RWPE2 (cell line): ENCODE measurements at regions not wholly inside any gene's neighbourhood (a gene's known extent, or its start where the extent isn't known, plus 50 kb on each side); places are given as distances from the start of the nearest gene placed in this dataset.

Experiments used
- ATAC-seq: fragments of 200-7000 bp; cut with Tn5 transposase; 3 replicates; pipeline ENCODE4 v1.9.1; 2021; ENCODE audit warnings: low read depth
- DNase-seq: peaks from one replicate; pipeline ENCODE4 v3.0.0-alpha.2; 2020; ENCODE audit warnings: low spot score
- H3K27ac ChIP-seq: fragments of 450-650 bp; 2 replicates; pipeline ENCODE4 v1.5.1; 2017; ENCODE audit warnings: mild to moderate bottlenecking; ENCODE audit not compliant: poor library complexity, severe bottlenecking
- H3K27me3 ChIP-seq: fragments of 250-450 bp; sonication (Bioruptor Pico); 2 replicates; pipeline ENCODE4 v1.5.1; 2021; ENCODE audit warnings: mild to moderate bottlenecking, moderate library complexity; ENCODE audit not compliant: insufficient read depth, poor library complexity, severe bottlenecking
- H3K36me3 ChIP-seq: fragments of 250-450 bp; sonication (Bioruptor Pico); 2 replicates; pipeline ENCODE4 v1.5.1; 2020; ENCODE audit warnings: low read depth, mild to moderate bottlenecking, moderate library complexity
- H3K4me1 ChIP-seq: fragments of 250-450 bp; sonication (Bioruptor Pico); 2 replicates; pipeline ENCODE4 v1.5.1; 2021; ENCODE audit warnings: mild to moderate bottlenecking, moderate library complexity; ENCODE audit not compliant: insufficient read depth, poor library complexity, severe bottlenecking
- H3K4me3 ChIP-seq: fragments of 250-450 bp; sonication (Bioruptor Pico); 2 replicates; pipeline ENCODE4 v1.5.1; 2021; ENCODE audit warnings: mild to moderate bottlenecking, moderate library complexity; ENCODE audit not compliant: severe bottlenecking
- H3K9me3 ChIP-seq: fragments of 250-450 bp; sonication (Bioruptor Pico); 2 replicates; pipeline ENCODE4 v1.5.1; 2021; ENCODE audit warnings: mild to moderate bottlenecking, moderate library complexity; ENCODE audit not compliant: severe bottlenecking
- CTCF ChIP-seq: fragments of 450-650 bp; IDR thresholded peaks from one replicate; pipeline ENCODE4 v1.5.1; 2017; ENCODE audit warnings: mild to moderate bottlenecking, moderate library complexity; ENCODE audit not compliant: poor library complexity, severe bottlenecking

DNA sequence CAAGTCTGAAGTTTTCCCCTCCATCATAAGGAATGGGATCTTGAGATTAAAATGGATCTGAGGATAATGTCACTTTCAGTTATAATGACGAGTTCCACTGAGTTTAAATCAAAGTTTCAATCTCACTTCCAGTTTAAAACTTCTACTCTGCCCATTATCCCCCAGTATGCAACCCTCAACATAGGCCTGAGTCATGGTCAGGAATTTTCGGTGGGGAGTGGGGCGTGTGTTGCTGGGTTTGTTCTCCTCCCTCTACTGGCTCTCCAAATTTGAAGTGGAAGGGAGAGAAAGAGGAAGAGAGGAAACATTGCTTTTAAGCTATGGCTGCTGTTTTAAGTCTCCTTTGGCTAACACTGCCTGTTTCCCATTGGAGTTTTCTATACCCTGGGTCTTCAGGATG, 152.9 kb downstream of the TM2D1 start:
- no peaks in the 10 kb centered on the region for H3K9me3 ChIP-seq
- H3K27me3 ChIP-seq = no peaks in the 10 kb centered on the region
- H3K27ac ChIP-seq = no peak overlapping the region
- no peak overlapping the region for H3K4me3 ChIP-seq
- no peaks in the 10 kb centered on the region for H3K36me3 ChIP-seq
- no peaks in the 10 kb centered on the region for H3K4me1 ChIP-seq
- ATAC-seq = peak; percentile 23; the same call in 1 of the 3 replicates
- no peak for TF ChIP-seq CTCF
- DNase-seq = no peak

GRCh38 chr1:61570191-61570590, 154.8 kb downstream of the TM2D1 start:
- peaks cover 4% of the 10 kb centered on the region for H3K9me3 ChIP-seq
- no peaks in the 10 kb centered on the region for H3K36me3 ChIP-seq
- no peak for TF ChIP-seq CTCF
- no peak for DNase-seq
- H3K4me1 ChIP-seq = no peaks in the 10 kb centered on the region
- no peak overlapping the region for H3K4me3 ChIP-seq
- ATAC-seq = no peak
- H3K27me3 ChIP-seq = no peaks in the 10 kb centered on the region
- no peak overlapping the region for H3K27ac ChIP-seq

- no peaks in the 10 kb centered on the region for H3K4me1 ChIP-seq
- H3K27me3 ChIP-seq = no peaks in the 10 kb centered on the region
- TF ChIP-seq CTCF = no peak
- no peak for ATAC-seq
- no peaks in the 10 kb centered on the region for H3K36me3 ChIP-seq
- no peak for DNase-seq
- H3K4me3 ChIP-seq = no peak overlapping the region
- H3K9me3 ChIP-seq = peaks cover 4% of the 10 kb centered on the region
- H3K27ac ChIP-seq = no peak overlapping the region
Measured at GRCh38 chr1:61569303-61569621, 155.7 kb downstream of the TM2D1 start.

DNA sequence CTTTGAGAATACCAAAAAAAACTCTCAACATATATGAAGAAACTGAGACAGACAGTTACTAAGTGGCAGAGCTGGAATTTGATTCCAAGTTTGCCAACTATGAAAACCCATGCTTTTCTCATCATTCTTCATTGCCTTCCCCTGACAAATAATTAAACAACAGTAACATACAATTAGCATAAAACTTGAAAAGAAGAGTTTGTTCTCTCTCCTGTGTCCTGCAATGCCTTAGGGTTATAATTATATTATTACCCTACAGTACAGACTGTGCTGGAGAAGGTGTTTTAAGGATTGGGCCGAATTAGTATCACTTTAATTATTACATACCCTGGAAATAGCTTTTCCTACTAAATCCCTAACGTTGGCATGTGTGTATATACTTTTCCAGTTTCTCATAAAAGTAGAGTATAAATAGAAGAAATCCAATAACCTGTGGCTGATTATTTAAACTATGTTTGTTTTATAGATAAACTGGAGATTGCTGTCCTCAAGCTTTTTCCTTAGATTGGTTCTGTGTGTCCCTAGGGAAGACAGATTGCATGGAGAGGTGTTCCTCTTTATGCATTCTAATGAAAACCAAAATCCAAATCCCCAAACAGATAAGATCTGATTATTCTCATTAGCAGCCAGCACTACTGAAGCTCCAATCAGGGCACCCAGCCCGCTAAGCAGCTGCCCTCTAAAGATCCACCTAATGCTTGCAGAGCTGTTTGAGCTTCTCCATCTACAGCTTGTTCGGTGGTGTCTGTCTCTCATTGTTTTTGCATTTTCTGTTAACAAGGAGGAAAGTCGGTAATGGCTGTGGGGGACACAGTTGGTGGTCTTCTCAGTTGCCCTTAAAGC, 156.3 kb downstream of the TM2D1 start:
- Histone ChIP-seq H3K4me3 (no peak overlapping the region), H3K36me3 (no peaks in the 10 kb centered on the region), H3K9me3 (peaks cover 4% of the 10 kb centered on the region), H3K27me3 (no peaks in the 10 kb centered on the region), H3K27ac (no peak overlapping the region), H3K4me1 (no peaks in the 10 kb centered on the region)
- no peak for TF ChIP-seq CTCF
- ATAC-seq (no peak), DNase-seq (no peak)

- DNase-seq = no peak
- Histone ChIP-seq H3K4me3 (no peak overlapping the region), H3K36me3 (no peaks in the 10 kb centered on the region), H3K9me3 (peaks cover 4% of the 10 kb centered on the region), H3K4me1 (no peaks in the 10 kb centered on the region), H3K27ac (no peak overlapping the region), H3K27me3 (no peaks in the 10 kb centered on the region)
- TF ChIP-seq CTCF = no peak
- no peak for ATAC-seq
Measured at GRCh38 chr1:61566177-61566576, 158.8 kb downstream of the TM2D1 start.
